ENCODE measurements at regions not wholly inside any gene's neighbourhood (a gene's known extent, or its start where the extent isn't known, plus 50 kb on each side); places are given as distances from the start of the nearest gene placed in this dataset.

- DNase-seq (ENCODE audit: low spot score) (no peak), ATAC-seq (no peak)
- H3F3A ChIP-seq (replicated peaks; ENCODE audit: low read depth): no peaks in the 10 kb centered on the region
- H3K27ac Mint-ChIP-seq: no peak overlapping the region
- no peak overlapping the region for H3K27ac ChIP-seq (ENCODE audit: low read depth)
- H3K36me3 ChIP-seq (ENCODE audit: insufficient read depth): no peaks in the 10 kb centered on the region
- no peaks in the 10 kb centered on the region for H3K79me2 ChIP-seq (replicated peaks; ENCODE audit: insufficient read depth)
- H3K27me3 ChIP-seq (ENCODE audit: insufficient read depth): no peaks in the 10 kb centered on the region
- H2AFZ ChIP-seq: no peak overlapping the region
- H3K4me3 Mint-ChIP-seq: no peak overlapping the region
- H3K4me1 Mint-ChIP-seq: no peaks in the 10 kb centered on the region
- H3K36me3 Mint-ChIP-seq (ENCODE audit: low read depth): no peaks in the 10 kb centered on the region
- H3K27me3 Mint-ChIP-seq (ENCODE audit: insufficient read depth, low read depth, poor library complexity): no peaks in the 10 kb centered on the region
- H3K4me3 ChIP-seq: no peak overlapping the region
- no peak overlapping the region for H3K4me2 ChIP-seq
- H3K4me1 ChIP-seq (ENCODE audit: insufficient read depth): no peaks in the 10 kb centered on the region
- H3K9me3 Mint-ChIP-seq: no peaks in the 10 kb centered on the region
- H3K9me2 ChIP-seq (ENCODE audit: insufficient read depth): no peaks in the 10 kb centered on the region
- no peaks in the 10 kb centered on the region for H4K20me1 ChIP-seq (replicated peaks; ENCODE audit: insufficient read depth)
- TF ChIP-seq EZH2 (IDR thresholded peaks at IDR 0.05; ENCODE audit: low read depth, unreplicated experiment) (no peak), ZNF114 (CRISPR knock-in tag; IDR thresholded peaks at IDR 0.05) (no peak), REST (IDR thresholded peaks at IDR 0.05; ENCODE audit: unreplicated experiment) (no peak), CREB1 (CRISPR knock-in tag; IDR thresholded peaks at IDR 0.05; ENCODE audit: low read depth) (no peak), ZNF331 (CRISPR knock-in tag; IDR thresholded peaks at IDR 0.05; ENCODE audit: low read depth) (no peak), NANOG (IDR thresholded peaks at IDR 0.05; ENCODE audit: borderline replicate concordance) (no peak), STAT1 (IDR thresholded peaks at IDR 0.05; ENCODE audit: unreplicated experiment) (no peak), ZNF462 (CRISPR knock-in tag; IDR thresholded peaks at IDR 0.05) (no peak), EZH2phosphoT487 (IDR thresholded peaks at IDR 0.05; ENCODE audit: unreplicated experiment) (no peak), ETS1 (IDR thresholded peaks at IDR 0.05) (no peak)
These were observed 621.0 kb downstream of the TECRL start for GRCh38 chr4:63788271-63788670.
